NCI-H1417 (cell line): ENCODE measurements at regions not wholly inside any gene's neighbourhood (a gene's known extent, or its start where the extent isn't known, plus 50 kb on each side); places are given as distances from the start of the nearest gene placed in this dataset.

Experiments used
- DNase-seq, 3 experiments: peaks; one replicate each; lab custom pipeline; 2025; lab: John Stamatoyannopoulos, UW

DNA sequence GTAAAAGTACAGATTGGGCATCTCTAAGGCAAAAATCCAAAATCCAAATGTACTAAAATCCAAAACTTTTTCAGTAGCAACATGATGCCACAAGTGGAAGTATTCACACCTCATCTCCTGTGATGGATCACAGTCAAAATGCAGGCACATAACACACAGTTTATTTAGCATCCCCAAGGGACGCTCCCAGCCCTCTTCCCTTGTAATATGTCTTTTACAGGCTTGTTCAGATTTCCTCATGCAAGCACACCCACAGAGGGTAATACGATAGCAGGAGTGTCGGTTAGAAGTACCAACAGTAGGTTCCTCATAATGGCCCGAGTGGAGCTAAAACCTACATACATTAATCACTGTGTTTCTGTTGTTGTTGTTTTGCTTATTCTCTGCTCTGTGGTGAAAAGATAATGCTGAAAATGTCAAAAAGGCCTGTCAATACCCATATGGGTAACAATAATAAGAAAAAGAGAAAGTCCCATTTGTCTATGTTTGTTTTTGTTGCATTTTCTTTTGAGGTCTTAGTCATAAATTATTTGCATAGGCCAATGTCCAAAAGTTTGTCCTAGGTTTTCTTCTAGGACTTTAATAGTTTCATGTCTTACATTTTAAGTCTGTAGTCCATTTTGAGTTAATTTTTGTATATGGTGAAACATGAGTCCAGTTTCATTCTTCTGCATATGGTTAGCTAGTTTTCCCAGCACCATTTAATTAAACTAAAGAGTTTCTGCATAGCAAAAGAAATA is 133.1 kb downstream of the LRIG3 start:
- peak in 2 of 3 experiments; percentile 57 to 97 for DNase-seq

DNA sequence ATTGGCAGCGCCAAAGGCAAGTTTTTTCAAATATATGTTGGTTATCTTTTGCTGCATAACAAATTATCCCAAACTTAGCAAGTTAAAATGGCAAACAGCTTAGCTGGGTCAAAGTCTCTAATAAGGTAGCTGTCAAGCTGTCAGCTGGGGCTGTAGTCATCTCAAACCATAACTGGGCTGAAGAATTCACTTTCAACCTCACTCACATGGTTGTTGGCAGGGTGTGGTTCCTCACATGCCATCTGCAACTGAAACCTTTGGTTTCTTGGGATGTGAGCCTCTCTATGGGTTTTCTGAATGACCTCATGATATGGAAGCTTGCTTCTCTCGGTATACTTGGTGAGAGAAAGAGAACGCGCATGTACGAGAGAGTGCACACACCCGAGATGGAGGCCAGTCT is 125.4 kb downstream of the LRIG3 start:
- no peak for DNase-seq

DNA sequence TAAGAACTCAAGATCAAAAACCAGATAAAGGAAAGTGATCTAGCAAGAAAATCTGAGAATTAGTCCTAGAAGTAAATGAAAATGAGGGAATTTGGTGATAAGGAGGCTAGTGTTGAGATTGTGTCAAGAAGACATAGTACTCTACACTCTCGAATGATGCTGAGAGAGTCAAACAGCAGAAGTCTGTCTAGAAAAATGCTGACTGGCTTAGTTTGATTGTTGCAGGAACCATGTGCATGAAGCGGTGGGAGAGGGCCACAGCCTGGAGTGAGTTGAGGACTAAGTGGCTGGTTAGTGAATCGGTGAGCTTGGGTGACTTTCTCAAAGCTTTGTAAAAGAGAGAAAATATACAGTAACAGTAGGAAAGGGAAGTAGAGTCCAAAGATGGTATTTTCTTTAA is 124.5 kb downstream of the LRIG3 start:
- no peak for DNase-seq

DNA sequence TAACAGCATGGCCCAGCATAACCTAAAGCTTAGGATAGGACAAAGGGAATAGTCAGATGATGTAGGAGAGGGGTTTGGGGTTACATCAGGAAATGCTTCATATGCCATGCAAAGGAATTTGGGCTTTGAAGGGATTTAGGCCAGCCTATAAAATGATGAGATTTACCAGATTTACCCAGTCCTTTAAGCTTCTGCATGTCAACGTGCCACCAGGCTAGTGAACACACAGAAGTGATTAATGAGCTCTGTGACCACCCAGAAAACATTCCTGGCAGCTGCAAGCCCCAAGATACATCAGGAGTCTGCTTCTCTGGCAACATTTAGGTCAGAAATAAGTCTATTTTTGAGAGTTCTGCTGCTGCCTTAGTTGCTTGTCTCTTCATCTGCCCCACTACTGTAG is 118.3 kb downstream of the LRIG3 start:
- DNase-seq: no peak

DNA sequence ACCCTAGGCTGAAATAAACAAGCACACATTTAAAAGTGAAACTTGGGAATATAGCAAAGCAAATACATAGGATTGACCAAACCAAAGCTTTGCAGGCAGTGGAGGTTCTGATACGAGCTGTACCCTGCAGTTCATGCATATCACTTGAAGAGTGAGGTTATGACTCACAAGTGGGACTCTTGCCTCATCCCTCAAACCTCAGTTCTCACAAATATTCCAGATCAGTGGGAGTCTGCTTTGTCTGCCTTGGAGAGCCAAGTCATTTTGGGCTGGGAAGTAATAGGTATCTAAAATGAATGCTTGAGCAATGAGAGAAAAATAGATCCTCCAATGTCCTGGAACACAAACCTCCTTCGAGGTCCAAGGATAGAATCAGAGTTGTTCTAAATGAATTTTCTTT is 116.4 kb downstream of the LRIG3 start:
- peak in 1 of 3 experiments; percentile 62 for DNase-seq

- peak in 2 of 3 experiments; percentile 8 to 14 for DNase-seq
Measured at GRCh38 chr12:58804749-58805148, 115.6 kb downstream of the LRIG3 start.

GRCh38 chr12:58809064-58809607 is 111.2 kb downstream of the LRIG3 start:
- no peak for DNase-seq

- no peak for DNase-seq
Measured at GRCh38 chr12:58811346-58811745, 109.0 kb downstream of the LRIG3 start.

DNA sequence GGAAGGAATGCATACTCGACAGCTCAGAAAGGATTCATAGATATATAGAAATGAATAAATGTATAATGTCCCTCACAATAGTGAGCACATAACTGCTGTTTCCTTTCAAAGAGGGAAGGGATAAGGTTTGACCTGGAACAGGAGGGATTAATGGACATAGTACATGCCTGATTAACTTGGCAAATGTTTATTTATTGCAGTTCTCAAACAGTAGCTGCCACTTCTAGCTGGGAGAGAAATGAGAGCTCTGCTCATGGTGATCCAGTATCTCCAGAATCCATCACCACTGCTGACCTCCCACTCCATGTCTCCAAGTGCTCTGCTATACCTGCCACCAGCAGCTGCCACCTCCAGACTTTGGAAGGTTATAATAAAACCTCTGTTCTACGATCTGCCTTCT is 108.1 kb downstream of the LRIG3 start:
- DNase-seq: peak in 1 of 3 experiments; percentile 24

DNA sequence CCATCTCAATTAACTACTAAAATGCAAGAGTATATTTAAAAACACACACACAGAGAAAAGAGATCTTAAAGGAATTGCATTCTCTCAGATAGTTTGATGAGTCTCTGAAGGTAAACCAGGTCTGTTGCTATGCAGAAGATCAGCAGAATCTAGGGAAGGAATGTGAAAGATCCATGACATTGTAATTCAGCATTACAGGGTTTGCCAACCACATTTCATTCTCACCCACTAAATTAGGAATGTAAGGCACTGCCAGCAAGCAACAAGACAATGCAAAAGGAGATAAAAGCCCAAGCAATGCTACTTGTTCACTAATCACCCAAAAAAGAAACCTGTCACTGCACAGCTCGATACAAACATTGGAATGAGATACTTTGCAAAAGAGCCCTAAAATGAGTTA is 106.3 kb downstream of the LRIG3 start:
- no peak for DNase-seq

DNA sequence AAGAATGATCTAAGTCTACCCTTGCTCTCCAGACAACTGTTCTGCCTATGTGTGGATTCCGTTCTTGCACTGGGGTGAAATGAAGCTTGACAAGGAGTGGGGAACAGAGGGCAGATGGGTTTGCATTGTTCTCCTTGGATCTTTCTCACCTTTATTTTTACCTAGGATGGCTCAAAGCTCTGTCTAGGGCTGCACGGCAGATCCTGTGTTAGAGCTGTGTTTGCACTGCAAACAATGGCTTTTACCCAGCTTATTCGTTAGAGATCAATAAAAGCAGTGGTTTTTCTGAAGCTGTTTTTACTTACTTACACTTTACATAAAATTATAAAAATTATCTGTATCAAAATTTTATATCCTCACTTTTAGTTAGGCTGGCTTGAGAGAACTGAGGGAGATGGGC is 105.1 kb downstream of the LRIG3 start:
- no peak for DNase-seq

- DNase-seq: no peak
Measured at GRCh38 chr12:58818546-58818945, 101.8 kb downstream of the LRIG3 start.

GRCh38 chr12:58819345-58819744 is 101.0 kb downstream of the LRIG3 start:
- no peak for DNase-seq

DNA sequence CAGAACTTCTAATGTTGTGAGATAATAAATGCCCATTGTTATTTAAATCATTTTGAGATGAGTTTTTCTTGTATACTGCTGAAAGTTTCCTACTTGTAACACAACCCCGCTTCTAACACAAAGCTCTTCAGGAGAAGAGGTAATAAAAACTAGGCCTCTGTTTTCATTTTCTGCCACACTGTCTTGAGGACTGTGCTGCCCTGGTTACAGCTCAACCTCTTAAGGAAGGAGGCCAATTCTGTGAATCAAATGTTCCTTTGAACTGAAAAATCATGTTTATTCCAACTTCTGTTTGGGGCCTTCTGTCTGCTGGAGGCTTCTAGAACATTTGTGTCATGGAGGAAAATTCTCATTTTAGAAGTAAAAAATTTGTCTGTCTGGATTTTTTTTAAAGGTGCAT is 100.3 kb downstream of the LRIG3 start:
- DNase-seq: peak in 1 of 3 experiments; percentile 53
